ENCODE measurements at regions not wholly inside any gene's neighbourhood (a gene's known extent, or its start where the extent isn't known, plus 50 kb on each side); places are given as distances from the start of the nearest gene placed in this dataset.
A peak's percentile ranks its signal among the peaks of the same experiment; 100 is the strongest.

DNA sequence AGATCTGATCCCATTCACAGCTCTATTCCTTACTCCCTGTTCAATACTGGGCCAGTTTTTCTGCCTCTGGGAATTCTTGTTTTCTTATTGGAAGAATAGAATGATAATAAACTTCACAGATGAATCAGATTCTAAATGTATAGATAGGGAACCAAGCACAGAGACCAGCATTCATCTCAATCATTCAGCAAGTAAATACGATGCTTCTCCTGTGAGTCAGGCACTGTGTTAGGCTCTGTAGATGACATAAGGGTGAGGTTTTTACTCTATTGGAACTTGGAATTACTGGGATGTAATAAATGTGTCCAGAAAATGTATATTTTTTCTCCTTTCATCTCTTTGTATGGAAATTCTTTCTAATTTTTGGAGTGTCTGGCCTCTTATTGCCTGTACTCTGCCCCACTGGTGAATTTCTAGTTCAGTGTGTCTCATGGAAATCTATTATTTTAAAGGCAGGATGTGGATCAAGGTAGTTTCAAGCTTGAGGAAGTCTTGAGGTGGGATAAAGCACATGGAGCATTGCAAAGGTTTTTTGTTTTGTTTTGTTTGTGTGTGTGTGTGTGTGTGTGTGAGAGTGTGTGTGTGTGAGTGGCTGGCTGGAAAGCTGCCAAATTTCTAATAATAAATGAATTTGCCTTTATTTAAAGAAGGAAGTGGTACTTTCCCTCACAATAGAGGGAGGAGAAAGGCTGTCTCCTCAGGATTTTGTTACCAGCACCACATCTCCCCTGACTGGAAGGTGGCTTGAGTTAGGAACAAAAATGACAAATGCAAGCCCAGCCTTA lies 117.9 kb upstream of the HS3ST1 start:
- ATAC-seq, result no peak
- no peak for DNase-seq
- no peak overlapping the region for H3K4me3 ChIP-seq
- H3K9me3 ChIP-seq, result no peaks in the 10 kb centered on the region
- no peak overlapping the region for H3K27ac ChIP-seq
- no peaks in the 10 kb centered on the region for H3K36me3 ChIP-seq
- no peaks in the 10 kb centered on the region for H3K27me3 ChIP-seq
- no peaks in the 10 kb centered on the region for H3K4me1 ChIP-seq
- intact Hi-C loops (cut with DNase I), result no loop called here
- TF ChIP-seq, protein P1, sequence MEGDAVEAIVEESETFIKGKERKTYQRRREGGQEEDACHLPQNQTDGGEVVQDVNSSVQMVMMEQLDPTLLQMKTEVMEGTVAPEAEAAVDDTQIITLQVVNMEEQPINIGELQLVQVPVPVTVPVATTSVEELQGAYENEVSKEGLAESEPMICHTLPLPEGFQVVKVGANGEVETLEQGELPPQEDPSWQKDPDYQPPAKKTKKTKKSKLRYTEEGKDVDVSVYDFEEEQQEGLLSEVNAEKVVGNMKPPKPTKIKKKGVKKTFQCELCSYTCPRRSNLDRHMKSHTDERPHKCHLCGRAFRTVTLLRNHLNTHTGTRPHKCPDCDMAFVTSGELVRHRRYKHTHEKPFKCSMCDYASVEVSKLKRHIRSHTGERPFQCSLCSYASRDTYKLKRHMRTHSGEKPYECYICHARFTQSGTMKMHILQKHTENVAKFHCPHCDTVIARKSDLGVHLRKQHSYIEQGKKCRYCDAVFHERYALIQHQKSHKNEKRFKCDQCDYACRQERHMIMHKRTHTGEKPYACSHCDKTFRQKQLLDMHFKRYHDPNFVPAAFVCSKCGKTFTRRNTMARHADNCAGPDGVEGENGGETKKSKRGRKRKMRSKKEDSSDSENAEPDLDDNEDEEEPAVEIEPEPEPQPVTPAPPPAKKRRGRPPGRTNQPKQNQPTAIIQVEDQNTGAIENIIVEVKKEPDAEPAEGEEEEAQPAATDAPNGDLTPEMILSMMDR (IDR thresholded peaks at IDR 0.05), result no peak

DNA sequence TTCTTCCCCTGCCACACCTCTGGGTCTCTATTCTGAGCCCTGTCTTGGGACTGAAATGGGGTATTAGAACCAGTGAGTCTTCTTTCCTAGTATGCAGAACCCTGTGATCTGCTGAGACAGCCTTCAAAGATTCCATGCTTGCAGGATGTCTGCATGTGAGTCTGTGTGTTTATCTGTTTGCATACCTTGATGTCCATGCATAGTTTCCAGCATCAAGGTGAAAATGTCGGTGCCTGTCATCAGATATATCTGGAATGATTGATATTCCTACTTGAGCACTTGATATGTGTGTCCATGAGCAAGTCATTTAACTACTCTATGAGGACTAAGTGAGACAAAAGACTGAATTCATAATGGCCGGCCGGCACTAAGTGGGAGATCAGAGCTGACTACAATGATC lies 117.0 kb upstream of the HS3ST1 start:
- DNase-seq (no peak), ATAC-seq (no peak)
- no peaks in the 10 kb centered on the region for H3K36me3 ChIP-seq
- H3K9me3 ChIP-seq, result no peaks in the 10 kb centered on the region
- H3K27ac ChIP-seq, result no peak overlapping the region
- TF ChIP-seq, protein P1 (IDR thresholded peaks at IDR 0.05), result no peak
- no peak overlapping the region for H3K4me3 ChIP-seq
- intact Hi-C loops (cut with DNase I), result no loop called here
- no peaks in the 10 kb centered on the region for H3K4me1 ChIP-seq
- H3K27me3 ChIP-seq, result no peaks in the 10 kb centered on the region

DNA sequence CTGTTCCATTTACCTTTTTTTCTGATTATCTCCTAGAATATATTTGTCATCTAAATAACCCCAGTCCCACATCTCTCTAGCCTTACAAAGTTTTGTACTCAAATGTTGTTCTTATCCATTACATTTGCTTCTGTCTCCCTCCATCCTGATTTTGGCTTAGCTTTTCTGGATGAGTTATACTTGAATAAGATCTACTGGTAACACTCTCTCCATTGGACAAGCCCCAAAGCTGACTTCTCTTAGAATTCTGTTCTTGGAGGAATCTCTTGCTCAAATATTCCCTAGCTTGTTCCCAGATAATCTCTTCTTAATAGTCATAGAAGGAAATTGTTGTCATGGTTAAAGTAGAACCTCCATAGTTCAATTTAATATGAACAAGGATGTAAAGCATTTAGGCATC lies 115.5 kb upstream of the HS3ST1 start:
- Histone ChIP-seq H3K4me3 (no peak overlapping the region), H3K9me3 (no peaks in the 10 kb centered on the region), H3K27ac (no peak overlapping the region), H3K36me3 (no peaks in the 10 kb centered on the region), H3K27me3 (no peaks in the 10 kb centered on the region), H3K4me1 (no peaks in the 10 kb centered on the region)
- TF ChIP-seq, protein P1 (IDR thresholded peaks at IDR 0.05), result no peak
- no peak for ATAC-seq
- intact Hi-C loops (cut with DNase I), result no loop called here
- DNase-seq, result no peak

DNA sequence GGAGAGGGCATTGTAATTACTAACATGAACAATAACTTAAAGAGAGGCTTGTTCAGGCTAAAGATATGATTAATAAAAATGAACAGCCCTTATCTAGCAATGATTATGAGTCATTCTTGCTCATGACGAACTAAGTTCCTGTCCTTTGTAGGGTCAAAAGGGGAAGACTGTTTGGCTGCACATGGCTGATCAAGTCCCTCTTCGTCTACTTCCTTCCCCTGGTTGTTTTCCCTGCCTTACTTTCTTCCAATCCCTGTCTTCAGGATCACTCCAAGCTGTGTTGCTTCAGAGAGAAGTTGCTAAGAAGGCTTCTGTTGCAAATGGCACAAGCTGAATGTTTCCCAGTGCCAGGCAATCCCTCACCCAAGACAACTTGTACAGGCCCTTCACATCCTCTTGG lies 115.0 kb upstream of the HS3ST1 start:
- H3K27ac ChIP-seq, result no peak overlapping the region
- no peaks in the 10 kb centered on the region for H3K9me3 ChIP-seq
- intact Hi-C loops (cut with DNase I), result no loop called here
- DNase-seq, result no peak
- H3K27me3 ChIP-seq, result no peaks in the 10 kb centered on the region
- no peaks in the 10 kb centered on the region for H3K36me3 ChIP-seq
- H3K4me3 ChIP-seq, result no peak overlapping the region
- TF ChIP-seq, protein P1 (IDR thresholded peaks at IDR 0.05), result no peak
- ATAC-seq, result peak; percentile 70
- H3K4me1 ChIP-seq, result no peaks in the 10 kb centered on the region

DNA sequence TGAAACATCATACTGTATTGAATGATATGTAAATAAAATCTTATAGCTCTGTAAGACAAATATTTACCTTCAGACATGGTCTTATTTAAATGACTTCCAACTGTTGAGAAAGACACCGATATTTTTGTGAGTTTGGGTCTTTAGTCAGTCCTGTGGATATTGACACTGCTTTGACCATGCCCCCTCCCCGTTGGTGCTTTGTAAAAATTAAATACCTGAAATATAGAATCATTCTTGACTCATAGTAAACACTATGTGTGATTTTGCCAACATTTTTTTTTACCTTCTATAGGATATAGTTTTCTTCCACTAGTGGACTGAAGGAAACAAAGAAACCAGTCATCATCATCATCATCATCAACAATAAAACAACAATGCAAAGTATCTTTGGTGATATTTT lies 114.3 kb upstream of the HS3ST1 start:
- H3K4me3 ChIP-seq, result no peak overlapping the region
- no peak for ATAC-seq
- no peaks in the 10 kb centered on the region for H3K36me3 ChIP-seq
- no peaks in the 10 kb centered on the region for H3K27me3 ChIP-seq
- TF ChIP-seq, protein P1 (IDR thresholded peaks at IDR 0.05), result no peak
- no peak for DNase-seq
- intact Hi-C loops (cut with DNase I), result no loop called here
- no peak overlapping the region for H3K27ac ChIP-seq
- H3K4me1 ChIP-seq, result no peaks in the 10 kb centered on the region
- no peaks in the 10 kb centered on the region for H3K9me3 ChIP-seq

DNA sequence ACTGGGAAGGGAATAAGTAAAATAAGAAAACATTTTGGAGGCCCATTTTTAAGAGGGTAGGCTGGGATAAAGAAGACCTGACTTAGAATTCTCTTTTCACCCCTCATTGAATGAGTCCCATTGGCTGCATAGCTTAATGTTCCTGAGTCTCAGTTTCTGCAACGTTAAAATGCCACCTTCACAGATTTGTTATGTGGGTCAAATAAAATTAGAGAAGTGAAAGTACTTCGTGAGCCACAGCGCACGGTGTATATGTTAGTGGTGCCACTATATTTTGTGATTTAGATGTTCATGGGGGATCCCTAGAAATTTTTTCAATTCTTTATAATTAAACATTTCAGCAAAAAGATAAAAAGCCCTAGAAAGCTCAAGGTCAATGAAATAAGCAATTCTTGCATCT lies 109.2 kb upstream of the HS3ST1 start:
- TF ChIP-seq, protein P1 (IDR thresholded peaks at IDR 0.05), result no peak

More for the DNA sequence above, 109.2 kb upstream of the HS3ST1 start:
- Histone ChIP-seq H3K27ac (no peak overlapping the region), H3K4me3 (no peak overlapping the region), H3K27me3 (no peaks in the 10 kb centered on the region), H3K4me1 (no peaks in the 10 kb centered on the region), H3K36me3 (no peaks in the 10 kb centered on the region), H3K9me3 (no peaks in the 10 kb centered on the region)
- no peak for DNase-seq
- intact Hi-C loops (cut with DNase I), result no loop called here
- ATAC-seq, result no peak

Measured in upper lobe of right lung (tissue), 1 donor.